HG03520 (cell line): ENCODE measurements at regions not wholly inside any gene's neighbourhood (a gene's known extent, or its start where the extent isn't known, plus 50 kb on each side); places are given as distances from the start of the nearest gene placed in this dataset.

Experiments
- ATAC-seq: cut with Tn5 transposase; IDR thresholded peaks from one replicate; pipeline ENCODE4 v1.9.1; 2021; ENCODE audit warnings: mild to moderate bottlenecking, moderate library complexity; ENCODE audit not compliant: unreplicated experiment

- no peak for ATAC-seq
These were observed 981.7 kb downstream of the NR2F1-AS1 start for GRCh38 chr5:92599217-92599810.

- no peak for ATAC-seq
These were observed 987.0 kb downstream of the NR2F1-AS1 start for GRCh38 chr5:92594031-92594430.

GRCh38 chr5:92588876-92589275 lies 992.1 kb downstream of the NR2F1-AS1 start:
- ATAC-seq, result no peak

- no peak for ATAC-seq
These were observed 999.3 kb downstream of the NR2F1-AS1 start for GRCh38 chr5:92581690-92582089.

GRCh38 chr5:92581249-92581648 lies 999.8 kb downstream of the NR2F1-AS1 start:
- no peak for ATAC-seq

- no peak for ATAC-seq
These were observed 1000.2 kb downstream of the NR2F1-AS1 start for GRCh38 chr5:92580814-92581213.

GRCh38 chr5:92574023-92574422 lies 1007.0 kb downstream of the NR2F1-AS1 start:
- ATAC-seq, result no peak

GRCh38 chr5:92568522-92568921 lies 1012.5 kb downstream of the NR2F1-AS1 start:
- ATAC-seq, result no peak

GRCh38 chr5:92567831-92568450 lies 1013.1 kb downstream of the NR2F1-AS1 start:
- ATAC-seq, result no peak

GRCh38 chr5:92566113-92566786 lies 1014.8 kb downstream of the NR2F1-AS1 start:
- no peak for ATAC-seq

- no peak for ATAC-seq
These were observed 1015.3 kb downstream of the NR2F1-AS1 start for GRCh38 chr5:92565673-92566072.

GRCh38 chr5:92562065-92562464 lies 1019.0 kb downstream of the NR2F1-AS1 start:
- ATAC-seq, result no peak

- no peak for ATAC-seq
These were observed 1019.5 kb downstream of the NR2F1-AS1 start for GRCh38 chr5:92561411-92561959.

- ATAC-seq, result no peak
These were observed 1020.2 kb downstream of the NR2F1-AS1 start for GRCh38 chr5:92560698-92561401.

GRCh38 chr5:92559781-92560180 lies 1021.2 kb downstream of the NR2F1-AS1 start:
- ATAC-seq, result no peak

- ATAC-seq, result no peak
These were observed 1021.7 kb downstream of the NR2F1-AS1 start for GRCh38 chr5:92559331-92559730.

GRCh38 chr5:92556747-92557146 lies 1024.3 kb downstream of the NR2F1-AS1 start:
- ATAC-seq, result no peak

- ATAC-seq, result no peak
These were observed 1026.5 kb downstream of the NR2F1-AS1 start for GRCh38 chr5:92554447-92555085.

- no peak for ATAC-seq
These were observed 1027.7 kb downstream of the NR2F1-AS1 start for GRCh38 chr5:92553326-92553725.

GRCh38 chr5:92552206-92553160 lies 1028.5 kb downstream of the NR2F1-AS1 start:
- ATAC-seq, result no peak
